ENCODE measurements at regions not wholly inside any gene's neighbourhood (a gene's known extent, or its start where the extent isn't known, plus 50 kb on each side); places are given as distances from the start of the nearest gene placed in this dataset.

DNA sequence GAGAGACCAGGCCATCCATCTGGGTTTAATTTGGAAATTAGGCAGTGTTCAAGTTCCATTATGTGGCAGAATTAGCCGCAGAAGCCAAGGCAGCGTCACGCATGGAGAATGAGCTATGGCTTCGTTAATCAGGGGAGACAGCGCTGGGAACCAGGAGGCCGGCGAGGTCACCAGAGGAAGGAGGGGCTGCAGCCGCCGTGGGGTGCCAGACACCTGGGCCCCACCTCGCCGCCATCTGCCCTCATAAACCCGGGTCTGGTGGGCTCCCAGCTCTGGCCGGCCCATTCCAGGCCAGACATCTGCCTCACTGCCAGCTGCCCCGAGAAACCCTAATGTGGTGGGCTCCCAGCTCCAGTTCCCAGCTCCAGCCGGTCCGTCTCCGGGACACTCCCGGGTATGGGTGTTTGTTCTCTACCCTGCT is 676.9 kb downstream of the BRD1 start:
- TF ChIP-seq, protein P1, sequence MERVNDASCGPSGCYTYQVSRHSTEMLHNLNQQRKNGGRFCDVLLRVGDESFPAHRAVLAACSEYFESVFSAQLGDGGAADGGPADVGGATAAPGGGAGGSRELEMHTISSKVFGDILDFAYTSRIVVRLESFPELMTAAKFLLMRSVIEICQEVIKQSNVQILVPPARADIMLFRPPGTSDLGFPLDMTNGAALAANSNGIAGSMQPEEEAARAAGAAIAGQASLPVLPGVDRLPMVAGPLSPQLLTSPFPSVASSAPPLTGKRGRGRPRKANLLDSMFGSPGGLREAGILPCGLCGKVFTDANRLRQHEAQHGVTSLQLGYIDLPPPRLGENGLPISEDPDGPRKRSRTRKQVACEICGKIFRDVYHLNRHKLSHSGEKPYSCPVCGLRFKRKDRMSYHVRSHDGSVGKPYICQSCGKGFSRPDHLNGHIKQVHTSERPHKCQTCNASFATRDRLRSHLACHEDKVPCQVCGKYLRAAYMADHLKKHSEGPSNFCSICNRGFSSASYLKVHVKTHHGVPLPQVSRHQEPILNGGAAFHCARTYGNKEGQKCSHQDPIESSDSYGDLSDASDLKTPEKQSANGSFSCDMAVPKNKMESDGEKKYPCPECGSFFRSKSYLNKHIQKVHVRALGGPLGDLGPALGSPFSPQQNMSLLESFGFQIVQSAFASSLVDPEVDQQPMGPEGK (CRISPR knock-in tag; IDR thresholded peaks at IDR 0.05; ENCODE audit: borderline replicate concordance): no peak
- TF ChIP-seq ZFP30 (CRISPR knock-in tag; IDR thresholded peaks at IDR 0.05) (no peak), GLIS3 (CRISPR knock-in tag; IDR thresholded peaks at IDR 0.05) (no peak), ZC3H10 (CRISPR knock-in tag; IDR thresholded peaks at IDR 0.05) (no peak), OSR1 (CRISPR knock-in tag; IDR thresholded peaks at IDR 0.05) (no peak), BACH2 (CRISPR knock-in tag; IDR thresholded peaks at IDR 0.05; ENCODE audit: borderline replicate concordance) (no peak), TCF4 (CRISPR knock-in tag; IDR thresholded peaks at IDR 0.05; ENCODE audit: borderline replicate concordance) (no peak), ZFP3 (CRISPR knock-in tag; IDR thresholded peaks at IDR 0.05) (no peak), ZNF565 (CRISPR knock-in tag; conservative IDR thresholded peaks at IDR 0.05; ENCODE audit: low read depth) (no peak)
- TF ChIP-seq, protein P2, sequence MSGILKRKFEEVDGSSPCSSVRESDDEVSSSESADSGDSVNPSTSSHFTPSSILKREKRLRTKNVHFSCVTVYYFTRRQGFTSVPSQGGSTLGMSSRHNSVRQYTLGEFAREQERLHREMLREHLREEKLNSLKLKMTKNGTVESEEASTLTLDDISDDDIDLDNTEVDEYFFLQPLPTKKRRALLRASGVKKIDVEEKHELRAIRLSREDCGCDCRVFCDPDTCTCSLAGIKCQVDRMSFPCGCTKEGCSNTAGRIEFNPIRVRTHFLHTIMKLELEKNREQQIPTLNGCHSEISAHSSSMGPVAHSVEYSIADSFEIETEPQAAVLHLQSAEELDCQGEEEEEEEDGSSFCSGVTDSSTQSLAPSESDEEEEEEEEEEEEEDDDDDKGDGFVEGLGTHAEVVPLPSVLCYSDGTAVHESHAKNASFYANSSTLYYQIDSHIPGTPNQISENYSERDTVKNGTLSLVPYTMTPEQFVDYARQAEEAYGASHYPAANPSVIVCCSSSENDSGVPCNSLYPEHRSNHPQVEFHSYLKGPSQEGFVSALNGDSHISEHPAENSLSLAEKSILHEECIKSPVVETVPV (CRISPR knock-in tag; IDR thresholded peaks at IDR 0.05): no peak
- TF ChIP-seq, protein P3, sequence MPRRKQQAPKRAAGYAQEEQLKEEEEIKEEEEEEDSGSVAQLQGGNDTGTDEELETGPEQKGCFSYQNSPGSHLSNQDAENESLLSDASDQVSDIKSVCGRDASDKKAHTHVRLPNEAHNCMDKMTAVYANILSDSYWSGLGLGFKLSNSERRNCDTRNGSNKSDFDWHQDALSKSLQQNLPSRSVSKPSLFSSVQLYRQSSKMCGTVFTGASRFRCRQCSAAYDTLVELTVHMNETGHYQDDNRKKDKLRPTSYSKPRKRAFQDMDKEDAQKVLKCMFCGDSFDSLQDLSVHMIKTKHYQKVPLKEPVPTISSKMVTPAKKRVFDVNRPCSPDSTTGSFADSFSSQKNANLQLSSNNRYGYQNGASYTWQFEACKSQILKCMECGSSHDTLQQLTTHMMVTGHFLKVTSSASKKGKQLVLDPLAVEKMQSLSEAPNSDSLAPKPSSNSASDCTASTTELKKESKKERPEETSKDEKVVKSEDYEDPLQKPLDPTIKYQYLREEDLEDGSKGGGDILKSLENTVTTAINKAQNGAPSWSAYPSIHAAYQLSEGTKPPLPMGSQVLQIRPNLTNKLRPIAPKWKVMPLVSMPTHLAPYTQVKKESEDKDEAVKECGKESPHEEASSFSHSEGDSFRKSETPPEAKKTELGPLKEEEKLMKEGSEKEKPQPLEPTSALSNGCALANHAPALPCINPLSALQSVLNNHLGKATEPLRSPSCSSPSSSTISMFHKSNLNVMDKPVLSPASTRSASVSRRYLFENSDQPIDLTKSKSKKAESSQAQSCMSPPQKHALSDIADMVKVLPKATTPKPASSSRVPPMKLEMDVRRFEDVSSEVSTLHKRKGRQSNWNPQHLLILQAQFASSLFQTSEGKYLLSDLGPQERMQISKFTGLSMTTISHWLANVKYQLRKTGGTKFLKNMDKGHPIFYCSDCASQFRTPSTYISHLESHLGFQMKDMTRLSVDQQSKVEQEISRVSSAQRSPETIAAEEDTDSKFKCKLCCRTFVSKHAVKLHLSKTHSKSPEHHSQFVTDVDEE (CRISPR knock-in tag; IDR thresholded peaks at IDR 0.05): no peak

All from SK-N-SH treated with all-trans-retinoic acid at 6 μM for 48 hours (cell line).